PC-9 (cell line): ENCODE measurements at regions not wholly inside any gene's neighbourhood (a gene's known extent, or its start where the extent isn't known, plus 50 kb on each side); places are given as distances from the start of the nearest gene placed in this dataset.

ENCODE experiments used
- EZH2 ChIP-seq: fragments of 200-600 bp; sonication (generic); IDR thresholded peaks from 2 replicates; pipeline ENCODE4 v1.8.0; 2017; ENCODE audit warnings: antibody characterized with exemption, low read depth
- TF ChIP-seq, protein P1 (sequence below): fragments of 200-600 bp; sonication (generic); conservative IDR thresholded peaks from 2 replicates; pipeline ENCODE4 v1.6.1; 2017; ENCODE audit warnings: mixed run types, antibody characterized with exemption, mild to moderate bottlenecking, moderate library complexity

DNA sequence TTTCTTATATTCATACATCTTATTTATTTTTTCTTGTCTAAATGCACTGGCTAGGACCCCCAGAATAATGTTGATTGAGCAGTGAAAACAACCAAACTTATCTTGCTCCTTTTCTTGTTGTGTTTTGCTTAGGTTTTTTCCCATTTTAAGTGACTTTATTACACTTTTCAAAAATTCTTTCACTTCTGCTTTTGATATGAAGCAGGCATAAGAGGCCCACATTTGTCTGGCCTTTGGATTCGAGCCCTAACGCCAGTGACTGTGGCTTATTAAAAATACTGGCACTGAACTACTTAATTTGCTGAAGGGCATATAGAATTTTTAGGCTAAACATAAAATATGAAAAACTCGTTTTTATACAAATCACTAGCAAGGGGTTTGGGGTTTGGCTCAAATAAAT, 197.0 kb downstream of the ASB9 start:
- TF ChIP-seq, protein P1, sequence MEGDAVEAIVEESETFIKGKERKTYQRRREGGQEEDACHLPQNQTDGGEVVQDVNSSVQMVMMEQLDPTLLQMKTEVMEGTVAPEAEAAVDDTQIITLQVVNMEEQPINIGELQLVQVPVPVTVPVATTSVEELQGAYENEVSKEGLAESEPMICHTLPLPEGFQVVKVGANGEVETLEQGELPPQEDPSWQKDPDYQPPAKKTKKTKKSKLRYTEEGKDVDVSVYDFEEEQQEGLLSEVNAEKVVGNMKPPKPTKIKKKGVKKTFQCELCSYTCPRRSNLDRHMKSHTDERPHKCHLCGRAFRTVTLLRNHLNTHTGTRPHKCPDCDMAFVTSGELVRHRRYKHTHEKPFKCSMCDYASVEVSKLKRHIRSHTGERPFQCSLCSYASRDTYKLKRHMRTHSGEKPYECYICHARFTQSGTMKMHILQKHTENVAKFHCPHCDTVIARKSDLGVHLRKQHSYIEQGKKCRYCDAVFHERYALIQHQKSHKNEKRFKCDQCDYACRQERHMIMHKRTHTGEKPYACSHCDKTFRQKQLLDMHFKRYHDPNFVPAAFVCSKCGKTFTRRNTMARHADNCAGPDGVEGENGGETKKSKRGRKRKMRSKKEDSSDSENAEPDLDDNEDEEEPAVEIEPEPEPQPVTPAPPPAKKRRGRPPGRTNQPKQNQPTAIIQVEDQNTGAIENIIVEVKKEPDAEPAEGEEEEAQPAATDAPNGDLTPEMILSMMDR = no peak
- no peak for TF ChIP-seq EZH2
